HCT116 (cell line): ENCODE measurements at regions not wholly inside any gene's neighbourhood (a gene's known extent, or its start where the extent isn't known, plus 50 kb on each side); places are given as distances from the start of the nearest gene placed in this dataset.
"Not testable (repeated sequence)": the region's sequence is repeated elsewhere in the genome, so short reads cannot be mapped to it uniquely, and the experiment has no call there.

ENCODE experiments used
- ATAC-seq: fragments of 200-7000 bp; cut with Tn5 transposase; 2 replicates; pipeline ENCODE4 v1.9.1; 2020; ENCODE audit warnings: mild to moderate bottlenecking, moderate library complexity
- BruUV-seq: library from RNA; stranded (reverse); fragments of 400-500 nt; replicated peaks from 2 replicates; lab custom pipeline; 2021; lab: Mats Ljungman, UMichigan
- CTCF ChIA-PET: fragments of 300-600 bp; sonication (Branson Sonifier 250); formaldehyde crosslinking; loops from one replicate; lab custom pipeline; 2021; ENCODE audit warnings: antibody characterized with exemption; lab: Charles Lee
- POLR2A ChIA-PET: fragments of 300-600, 350-600 bp; sonication (Branson Sonifier 250); formaldehyde crosslinking; loops from one replicate; lab custom pipeline; 2021; ENCODE audit warnings: antibody characterized with exemption; lab: Charles Lee
- RAD21 ChIA-PET, 2 experiments: fragments of 300-600 bp; sonication (Branson Sonifier 250); formaldehyde crosslinking; loops; one replicate each; lab custom pipeline; 2023; ENCODE audit warnings: low total read pairs in 2 of 2; ENCODE audit not compliant: uncharacterized antibody in 2 of 2, unreplicated experiment in 2 of 2, low non-redundant PET in 1 of 2; lab: Charles Lee
- DNase-seq: peaks from one replicate; pipeline ENCODE4 v3.0.0-alpha.2; 2010; ENCODE audit warnings: low read depth, low spot score
- H2AFZ ChIP-seq: fragments of 200-600 bp; shearing (Covaris generic), sonication (generic); 2 replicates; pipeline ENCODE4 v1.6.1; 2017; ENCODE audit warnings: low read depth, mixed run types, mixed read lengths, antibody characterized with exemption, low read length; ENCODE audit not compliant: poor library complexity, severe bottlenecking
- H3K27ac ChIP-seq: 2 replicates; pipeline ENCODE4 v1.5.1; 2012; ENCODE audit warnings: low read depth, low read length
- H3K27me3 ChIP-seq: fragments of 200-600 bp; sonication (generic); 2 replicates; pipeline ENCODE4 v1.6.1; 2016; ENCODE audit warnings: mixed run types, low read length, mixed read lengths; ENCODE audit not compliant: insufficient read depth
- H3K36me3 ChIP-seq, 2 experiments: fragments of 200-500 bp in 1 of 2; fragments of 200-600 bp in 1 of 2; sonication (Bioruptor generic) in 1 of 2; sonication (generic) in 1 of 2; 2 replicates each; pipeline versions ENCODE4 v1.5.1 to v1.6.1; 2014 to 2016; ENCODE audit warnings: low read length in 2 of 2, inconsistent platforms in 1 of 2, mixed read lengths in 1 of 2, mixed run types in 1 of 2; ENCODE audit not compliant: insufficient read depth in 2 of 2, control insufficient read depth in 1 of 2
- H3K4me1 ChIP-seq, 2 experiments: fragments of 200-600 bp in 1 of 2; sonication (generic) in 1 of 2; 2 replicates each; pipeline versions ENCODE4 v1.5.1 to v1.6.1; 2012 to 2017; ENCODE audit warnings: low read length in 2 of 2, inconsistent platforms in 1 of 2, mild to moderate bottlenecking in 1 of 2, mixed read lengths in 1 of 2, mixed run types in 1 of 2, moderate library complexity in 1 of 2; ENCODE audit not compliant: insufficient read depth in 2 of 2, control insufficient read depth in 1 of 2
- H3K4me2 ChIP-seq: fragments of 200-600 bp; sonication (generic); 2 replicates; pipeline ENCODE4 v1.6.1; 2017; ENCODE audit warnings: mixed run types, low read length, mixed read lengths
- H3K4me3 ChIP-seq, 2 experiments: fragments of 200-600 bp in 1 of 2; sonication (generic) in 1 of 2; replicated peaks in 1 of 2; 2 replicates each; pipeline ENCODE4 v1.5.1; 2011 to 2016; ENCODE audit warnings: low read length in 2 of 2, control low read depth in 1 of 2, low read depth in 1 of 2, mild to moderate bottlenecking in 1 of 2, mixed read lengths in 1 of 2, mixed run types in 1 of 2
- H3K79me2 ChIP-seq: fragments of 200-600 bp; sonication (generic); 2 replicates; pipeline ENCODE4 v1.6.1; 2017; ENCODE audit warnings: mild to moderate bottlenecking, mixed run types, low read length, moderate library complexity, mixed read lengths; ENCODE audit not compliant: insufficient read depth
- H3K9ac ChIP-seq: fragments of 200-600 bp; sonication (generic); 2 replicates; pipeline ENCODE4 v1.6.1; 2016; ENCODE audit warnings: low read length, mixed read lengths
- H3K9me2 ChIP-seq: fragments of 200-600 bp; sonication (generic), shearing (Covaris generic); 2 replicates; pipeline ENCODE4 v1.6.1; 2017; ENCODE audit warnings: mixed run types, mild to moderate bottlenecking, moderate library complexity; ENCODE audit not compliant: insufficient read depth
- H3K9me3 ChIP-seq, 2 experiments: fragments of 200-500 bp in 1 of 2; fragments of 200-600 bp in 1 of 2; sonication (Bioruptor generic) in 1 of 2; sonication (generic) in 1 of 2; 2 replicates each; pipeline ENCODE4 v1.6.1; 2014 to 2017; ENCODE audit warnings: low read length in 2 of 2, mixed read lengths in 2 of 2, inconsistent platforms in 1 of 2, low read depth in 1 of 2, mild to moderate bottlenecking in 1 of 2, mixed run types in 1 of 2, moderate library complexity in 1 of 2; ENCODE audit not compliant: control insufficient read depth in 1 of 2, insufficient read depth in 1 of 2
- H4K20me1 ChIP-seq: fragments of 200-600 bp; sonication (generic), shearing (Covaris generic); 2 replicates; pipeline ENCODE4 v1.6.1; 2017; ENCODE audit warnings: mixed run types, mild to moderate bottlenecking, moderate library complexity; ENCODE audit not compliant: insufficient read depth
- ATF3 ChIP-seq: IDR thresholded peaks from 2 replicates; pipeline ENCODE4 v1.6.1; 2012
- CBX3 ChIP-seq: IDR thresholded peaks from 2 replicates; pipeline ENCODE4 v1.6.1; 2012; ENCODE audit warnings: low read depth
- EGR1 ChIP-seq: IDR thresholded peaks from 2 replicates; pipeline ENCODE4 v1.6.1; 2012; ENCODE audit warnings: low read depth
- ELF1 ChIP-seq: IDR thresholded peaks from 2 replicates; pipeline ENCODE4 v1.6.1; 2012; ENCODE audit warnings: low read depth, borderline replicate concordance
- EZH2 ChIP-seq: fragments of 200-600 bp; sonication (generic); IDR thresholded peaks from 2 replicates; pipeline ENCODE4 v1.6.1; 2017; ENCODE audit warnings: antibody characterized with exemption, mixed run types
- EZH2phosphoT487 ChIP-seq: fragments of 200-600 bp; IDR thresholded peaks from 2 replicates; pipeline ENCODE4 v1.6.1; 2018; ENCODE audit warnings: antibody characterized with exemption, borderline replicate concordance
- JUND ChIP-seq: IDR thresholded peaks from 2 replicates; pipeline ENCODE4 v1.6.1; 2012
- MAX ChIP-seq: IDR thresholded peaks from 2 replicates; pipeline ENCODE4 v1.6.1; 2012
- POLR2A ChIP-seq: IDR thresholded peaks from 2 replicates; pipeline ENCODE4 v1.7.0; 2011; ENCODE audit warnings: borderline replicate concordance; ENCODE audit not compliant: insufficient read depth, insufficient read length; ENCODE audit errors: extremely low read depth
- POLR2AphosphoS5 ChIP-seq: IDR thresholded peaks from 2 replicates; pipeline ENCODE4 v1.6.1; 2011; ENCODE audit warnings: mild to moderate bottlenecking, low read depth, low read length, moderate library complexity
- YY1 ChIP-seq: IDR thresholded peaks from 2 replicates; pipeline ENCODE4 v1.6.1; 2011; ENCODE audit warnings: low read length, low read depth, moderate library complexity, mild to moderate bottlenecking; ENCODE audit not compliant: insufficient replicate concordance; ENCODE audit errors: extremely low read depth
- ZNF274 ChIP-seq: fragments of 200-500 bp; sonication (Bioruptor generic); IDR thresholded peaks from 2 replicates; pipeline ENCODE4 v1.6.1; 2014; ENCODE audit warnings: mild to moderate bottlenecking, low read depth, low read length, inconsistent platforms
- intact Hi-C: fragments of 100-400 bp; cut with micrococcal nuclease; formaldehyde crosslinking; loops from 2 replicates; pipeline ENCODE4 v1.10.0; 2022

GRCh38 chr3:182331341-182331740, 462.0 kb upstream of the ATP11B start:
- RAD21 ChIA-PET: no interaction called here

GRCh38 chr3:182342252-182342651, 451.1 kb upstream of the ATP11B start:
- Histone ChIP-seq H3K4me2 (no peak overlapping the region), H4K20me1 (no peaks in the 10 kb centered on the region), H3K9me2 (no peaks in the 10 kb centered on the region), H3K9me3 (no peaks in the 10 kb centered on the region), H2AFZ (no peak overlapping the region), H3K36me3 (no peaks in the 10 kb centered on the region), H3K27ac (no peak overlapping the region), H3K9ac (no peak overlapping the region), H3K27me3 (no peaks in the 10 kb centered on the region), H3K4me1 (no peaks in the 10 kb centered on the region), H3K4me3 (no peak overlapping the region), H3K79me2 (no peaks in the 10 kb centered on the region)
- ChIA-PET CTCF (no interaction called here), RAD21 (no interaction called here), POLR2A (no interaction called here)
- no peak for DNase-seq
- no peak for ATAC-seq
- TF ChIP-seq EGR1 (no peak), EZH2 (no peak), CBX3 (no peak), ATF3 (no peak), MAX (no peak), EZH2phosphoT487 (no peak)
- intact Hi-C loops: no loop called here
- BruUV-seq: no TSS peak

More at GRCh38 chr3:182331341-182331740, 462.0 kb upstream of the ATP11B start:
- Histone ChIP-seq H2AFZ (no peak overlapping the region), H4K20me1 (no peaks in the 10 kb centered on the region), H3K9me2 (no peaks in the 10 kb centered on the region), H3K4me2 (no peak overlapping the region), H3K79me2 (no peaks in the 10 kb centered on the region), H3K4me1 (no peaks in the 10 kb centered on the region), H3K4me3 (no peak overlapping the region), H3K27ac (no peak overlapping the region), H3K9me3 (no peaks in the 10 kb centered on the region), H3K9ac (no peak overlapping the region), H3K27me3 (no peaks in the 10 kb centered on the region), H3K36me3 (no peaks in the 10 kb centered on the region)
- ChIA-PET POLR2A (no interaction called here), CTCF (no interaction called here)
- intact Hi-C loops: no loop called here
- no TSS peak for BruUV-seq
- no peak for DNase-seq
- TF ChIP-seq JUND (no peak), YY1 (no peak), ELF1 (no peak), EZH2 (no peak), POLR2AphosphoS5 (no peak), EZH2phosphoT487 (no peak), ZNF274 (no peak), POLR2A (no peak), CBX3 (no peak)
- no peak for ATAC-seq

- H4K20me1 ChIP-seq, H3K27me3 ChIP-seq, ATAC-seq, RAD21 ChIA-PET, H3K9me2 ChIP-seq, H3K27ac ChIP-seq, H3K9me3 ChIP-seq, H3K79me2 ChIP-seq, CTCF ChIA-PET, intact Hi-C loops, H3K4me3 ChIP-seq, H2AFZ ChIP-seq, DNase-seq, POLR2A ChIA-PET, H3K4me2 ChIP-seq, H3K9ac ChIP-seq, H3K4me1 ChIP-seq, H3K36me3 ChIP-seq, BruUV-seq: not testable (repeated sequence)
Measured at GRCh38 chr3:182344026-182344425, 449.3 kb upstream of the ATP11B start.
